Transverse colon (tissue), 4 donors: ENCODE measurements at regions not wholly inside any gene's neighbourhood (a gene's known extent, or its start where the extent isn't known, plus 50 kb on each side); places are given as distances from the start of the nearest gene placed in this dataset.

ENCODE experiments used
- POLR2A ChIP-seq: fragments of 450-650 bp; IDR thresholded peaks from one replicate; pipeline ENCODE4 v1.6.1; 2016; ENCODE audit warnings: antibody characterized with exemption, mild to moderate bottlenecking, moderate library complexity
- POLR2AphosphoS5 ChIP-seq, 3 donors: sonication (generic); formaldehyde crosslinking; IDR thresholded peaks; one replicate each; pipeline ENCODE4 v1.6.1; 2016; ENCODE audit warnings: antibody characterized with exemption in 3 of 3
- TF ChIP-seq, protein P1 (sequence below), 5 experiments: fragments of 200-600 bp in 3 of 5; fragments of 450-650 bp in 2 of 5; sonication (generic) in 3 of 5; IDR thresholded peaks; 1 replicate in 2 of 5; 2 replicates in 3 of 5; pipeline ENCODE4 v1.5.1; 2016 to 2017; ENCODE audit warnings: antibody characterized with exemption in 5 of 5, inconsistent platforms in 3 of 5, mild to moderate bottlenecking in 2 of 5, moderate library complexity in 1 of 5

GRCh38 chr9:89550346-89550927 lies 52.5 kb upstream of the SEMA4D start:
- TF ChIP-seq POLR2A: no peak
- TF ChIP-seq, protein P1, sequence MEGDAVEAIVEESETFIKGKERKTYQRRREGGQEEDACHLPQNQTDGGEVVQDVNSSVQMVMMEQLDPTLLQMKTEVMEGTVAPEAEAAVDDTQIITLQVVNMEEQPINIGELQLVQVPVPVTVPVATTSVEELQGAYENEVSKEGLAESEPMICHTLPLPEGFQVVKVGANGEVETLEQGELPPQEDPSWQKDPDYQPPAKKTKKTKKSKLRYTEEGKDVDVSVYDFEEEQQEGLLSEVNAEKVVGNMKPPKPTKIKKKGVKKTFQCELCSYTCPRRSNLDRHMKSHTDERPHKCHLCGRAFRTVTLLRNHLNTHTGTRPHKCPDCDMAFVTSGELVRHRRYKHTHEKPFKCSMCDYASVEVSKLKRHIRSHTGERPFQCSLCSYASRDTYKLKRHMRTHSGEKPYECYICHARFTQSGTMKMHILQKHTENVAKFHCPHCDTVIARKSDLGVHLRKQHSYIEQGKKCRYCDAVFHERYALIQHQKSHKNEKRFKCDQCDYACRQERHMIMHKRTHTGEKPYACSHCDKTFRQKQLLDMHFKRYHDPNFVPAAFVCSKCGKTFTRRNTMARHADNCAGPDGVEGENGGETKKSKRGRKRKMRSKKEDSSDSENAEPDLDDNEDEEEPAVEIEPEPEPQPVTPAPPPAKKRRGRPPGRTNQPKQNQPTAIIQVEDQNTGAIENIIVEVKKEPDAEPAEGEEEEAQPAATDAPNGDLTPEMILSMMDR (IDR thresholded peaks at IDR 0.05): no peak
- no peak for TF ChIP-seq POLR2AphosphoS5 (IDR thresholded peaks at IDR 0.05)
